ENCODE measurements at regions not wholly inside any gene's neighbourhood (a gene's known extent, or its start where the extent isn't known, plus 50 kb on each side); places are given as distances from the start of the nearest gene placed in this dataset.

- intact Hi-C loops (cut with DNase I): no loop called here
- no peak for DNase-seq (ENCODE audit: low spot score)
Measured at GRCh38 chr2:239530749-239531316, 130.0 kb upstream of the HDAC4 start.

GRCh38 chr2:239529313-239530015 is 128.6 kb upstream of the HDAC4 start:
- no peak for DNase-seq (ENCODE audit: low spot score)
- intact Hi-C loops (cut with DNase I): no loop called here

GRCh38 chr2:239528883-239529282 is 128.1 kb upstream of the HDAC4 start:
- intact Hi-C loops (cut with DNase I): no loop called here
- DNase-seq (ENCODE audit: low spot score): no peak

- DNase-seq (ENCODE audit: low spot score): no peak
- intact Hi-C loops (cut with DNase I): no loop called here
Measured at GRCh38 chr2:239528146-239528545, 127.3 kb upstream of the HDAC4 start.

- intact Hi-C loops (cut with DNase I): no loop called here
Measured at GRCh38 chr2:239526666-239527415, 126.0 kb upstream of the HDAC4 start.

GRCh38 chr2:239526038-239526437 is 125.2 kb upstream of the HDAC4 start:
- DNase-seq (ENCODE audit: low spot score): no peak
- intact Hi-C loops (cut with DNase I): no loop called here

More at GRCh38 chr2:239526666-239527415, 126.0 kb upstream of the HDAC4 start:
- DNase-seq (ENCODE audit: low spot score): no peak

- intact Hi-C loops (cut with DNase I): no loop called here
Measured at GRCh38 chr2:239523954-239524330, 123.1 kb upstream of the HDAC4 start.

GRCh38 chr2:239523147-239523953 is 122.5 kb upstream of the HDAC4 start:
- intact Hi-C loops (cut with DNase I): no loop called here
- no peak for DNase-seq (ENCODE audit: low spot score)

More at GRCh38 chr2:239523954-239524330, 123.1 kb upstream of the HDAC4 start:
- DNase-seq (ENCODE audit: low spot score): no peak

- no peak for DNase-seq (ENCODE audit: low spot score)
- intact Hi-C loops (cut with DNase I): no loop called here
Measured at GRCh38 chr2:239522740-239523119, 121.9 kb upstream of the HDAC4 start.

- intact Hi-C loops (cut with DNase I): no loop called here
- DNase-seq (ENCODE audit: low spot score): no peak
Measured at GRCh38 chr2:239522002-239522739, 121.4 kb upstream of the HDAC4 start.

- DNase-seq (ENCODE audit: low spot score): no peak
- intact Hi-C loops (cut with DNase I): no loop called here
Measured at GRCh38 chr2:239521518-239521815, 120.6 kb upstream of the HDAC4 start.

- no peak for DNase-seq (ENCODE audit: low spot score)
- intact Hi-C loops (cut with DNase I): no loop called here
Measured at GRCh38 chr2:239520811-239521517, 120.1 kb upstream of the HDAC4 start.

- intact Hi-C loops (cut with DNase I): no loop called here
- DNase-seq (ENCODE audit: low spot score): no peak
Measured at GRCh38 chr2:239519921-239520585, 119.2 kb upstream of the HDAC4 start.

- no peak for DNase-seq (ENCODE audit: low spot score)
- intact Hi-C loops (cut with DNase I): no loop called here
Measured at GRCh38 chr2:239519089-239519920, 118.5 kb upstream of the HDAC4 start.

GRCh38 chr2:239518286-239519088 is 117.7 kb upstream of the HDAC4 start:
- no peak for DNase-seq (ENCODE audit: low spot score)
- intact Hi-C loops (cut with DNase I): no loop called here

- intact Hi-C loops (cut with DNase I): no loop called here
- DNase-seq (ENCODE audit: low spot score): no peak
Measured at GRCh38 chr2:239517686-239518085, 116.9 kb upstream of the HDAC4 start.

- no peak for DNase-seq (ENCODE audit: low spot score)
- intact Hi-C loops (cut with DNase I): no loop called here
Measured at GRCh38 chr2:239516954-239517305, 116.1 kb upstream of the HDAC4 start.
